Stimulated activated CD4-positive, alpha-beta T cell treated with anti-CD3 and anti-CD28 coated beads, Interleukin-1b, Interleukin-23, amount 100 ng/mL, for 24 hours (primary cell): ENCODE measurements at regions not wholly inside any gene's neighbourhood (a gene's known extent, or its start where the extent isn't known, plus 50 kb on each side); places are given as distances from the start of the nearest gene placed in this dataset.
"Not testable (repeated sequence)": the region's sequence is repeated elsewhere in the genome, so short reads cannot be mapped to it uniquely, and the experiment has no call there.

ENCODE experiments used
- DNase-seq, 4 experiments: peaks; one replicate each; pipeline ENCODE4 v3.0.0-alpha.2; 2020; ENCODE audit warnings: low read depth in 4 of 4, low spot score in 1 of 4

DNA sequence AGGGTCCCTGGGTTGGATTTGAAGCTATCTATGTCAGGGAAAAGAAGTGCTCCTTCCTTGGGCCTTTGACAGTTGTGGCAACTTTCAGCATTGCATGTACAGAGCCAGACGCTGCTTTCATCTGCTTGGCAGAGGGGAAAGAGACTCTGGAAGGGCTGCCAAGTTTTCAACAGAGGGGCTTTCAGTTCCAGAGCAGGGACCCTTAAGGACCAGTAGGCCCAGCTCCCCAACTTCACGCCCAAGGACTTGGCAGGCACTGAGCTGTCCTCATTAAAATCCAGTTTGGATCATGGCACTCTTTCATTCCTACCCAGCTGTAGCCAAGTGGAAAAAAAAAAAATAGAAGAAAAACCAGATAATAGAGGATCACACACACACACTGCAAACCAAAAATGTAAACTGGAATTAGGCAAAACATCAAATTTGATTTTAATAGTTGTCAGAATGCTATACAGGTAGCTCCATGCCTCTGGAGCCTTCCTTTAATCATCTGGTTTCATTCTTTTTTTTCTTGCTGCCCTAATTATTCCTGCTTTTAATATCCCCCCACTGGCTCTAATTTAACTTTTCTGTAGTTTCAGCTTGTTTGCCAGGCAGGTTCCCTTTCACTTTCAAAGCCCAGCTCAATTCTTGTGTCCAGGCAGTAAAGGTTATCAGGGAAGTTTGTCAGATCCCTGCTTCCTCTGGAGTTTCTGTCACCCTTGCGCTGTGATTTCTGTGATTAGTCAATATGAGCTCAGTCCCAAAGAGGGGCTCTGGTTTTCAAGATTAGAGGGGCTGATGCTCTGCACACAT, 702.6 kb upstream of the CDH8 start:
- DNase-seq: no peak

DNA sequence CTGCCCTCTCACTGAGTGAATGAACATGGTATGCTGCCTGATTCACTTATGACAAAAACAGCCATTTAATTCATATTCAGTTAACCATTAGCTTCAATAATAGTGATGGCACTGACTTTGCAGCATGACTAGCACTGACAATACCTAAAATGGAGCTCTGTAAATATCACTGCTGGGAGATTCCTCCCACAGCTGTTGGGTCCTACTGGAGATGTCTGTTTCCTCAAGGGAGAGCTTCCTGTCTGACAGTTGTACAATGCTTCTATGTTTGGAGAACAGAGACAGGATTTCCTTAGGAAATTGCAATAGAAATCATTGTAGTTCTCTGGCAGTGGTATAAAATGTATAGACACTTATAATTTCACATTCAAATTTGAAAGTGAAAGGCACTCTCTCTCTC, 695.9 kb upstream of the CDH8 start:
- no peak for DNase-seq

DNA sequence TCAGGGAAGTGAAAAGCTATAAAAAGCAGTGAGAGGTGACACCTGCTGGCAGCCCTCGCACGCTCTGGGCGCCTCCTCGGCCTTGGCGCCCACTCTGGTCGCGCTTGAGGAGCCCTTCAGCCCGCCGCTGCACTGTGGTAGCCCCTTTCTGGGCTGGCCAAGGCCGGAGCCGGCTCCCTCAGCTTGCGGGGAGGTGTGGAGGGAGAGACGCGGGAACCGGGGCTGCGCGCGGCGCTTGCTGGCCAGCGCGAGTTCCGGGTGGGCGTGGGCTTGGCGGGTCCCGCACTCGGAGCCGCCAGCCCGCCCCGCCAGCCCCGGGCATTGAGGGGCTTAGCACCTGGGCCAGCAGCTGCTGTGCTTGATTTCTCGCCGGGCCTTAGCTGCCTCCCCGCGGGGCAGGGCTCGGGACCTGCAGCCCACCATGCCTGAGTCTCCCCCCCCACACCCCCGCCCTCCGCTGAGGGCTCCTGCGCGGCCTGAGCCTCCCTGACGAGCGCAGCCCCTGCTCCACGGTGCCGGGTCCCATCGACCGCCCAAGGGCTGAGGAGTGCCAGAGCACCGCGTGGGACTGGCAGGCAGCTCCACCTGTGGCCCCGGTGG, 688.5 kb upstream of the CDH8 start:
- DNase-seq: not testable (repeated sequence)

DNA sequence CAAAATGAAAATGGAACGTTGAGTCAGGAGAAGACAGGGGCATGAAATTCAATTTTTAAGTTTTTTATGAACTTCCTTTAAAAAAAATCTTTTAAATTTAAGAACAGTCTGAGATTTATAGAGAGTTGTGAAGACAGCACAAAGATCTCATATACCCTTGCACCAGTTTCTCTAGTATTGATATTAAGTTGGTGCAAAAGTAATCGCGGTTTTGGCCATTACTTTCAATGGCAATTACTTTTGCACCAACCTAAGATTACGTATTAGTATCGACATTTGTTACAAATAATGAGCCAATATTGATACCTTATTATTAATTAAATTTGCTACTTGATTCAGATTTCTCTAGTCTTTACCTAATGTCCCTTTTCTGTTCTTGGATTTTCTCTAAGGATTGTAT, 684.4 kb upstream of the CDH8 start:
- no peak for DNase-seq

DNA sequence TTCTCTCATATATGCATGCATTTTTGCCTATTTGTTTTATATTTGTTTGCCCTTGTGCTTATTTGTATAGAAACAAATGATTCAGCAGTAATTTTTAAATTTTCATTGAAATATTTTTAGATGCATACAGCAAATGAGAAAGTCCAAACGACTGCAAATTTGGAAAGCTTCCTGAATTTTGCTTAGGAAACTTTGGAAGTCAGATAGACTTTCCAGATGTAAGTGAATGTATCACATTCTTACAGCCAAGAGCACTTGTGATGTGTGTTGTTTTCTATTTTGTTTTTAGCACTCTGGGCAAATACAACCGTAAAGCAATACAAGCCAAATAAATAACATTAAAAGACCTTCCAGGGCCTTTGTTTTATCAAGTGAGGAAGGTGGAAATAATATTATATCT, 680.8 kb upstream of the CDH8 start:
- DNase-seq: no peak

DNA sequence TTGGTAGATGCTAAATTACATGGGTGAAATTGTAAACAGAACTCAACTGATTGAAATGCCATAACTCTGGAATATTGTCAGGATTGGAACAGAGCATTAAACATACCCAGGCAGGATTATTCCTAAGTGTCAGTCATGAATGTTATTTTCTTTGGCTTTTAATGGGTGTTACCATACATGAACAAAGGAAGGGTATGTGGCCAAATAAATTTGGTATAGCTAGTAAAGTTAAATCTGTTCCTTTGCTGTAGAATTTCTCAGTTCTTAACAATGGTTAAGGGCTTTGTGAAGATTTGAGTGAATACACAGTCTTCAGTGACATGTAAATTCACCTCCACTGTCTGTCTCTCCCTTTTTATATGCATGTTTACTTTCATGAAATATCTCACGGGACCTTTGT, 679.5 kb upstream of the CDH8 start:
- no peak for DNase-seq

DNA sequence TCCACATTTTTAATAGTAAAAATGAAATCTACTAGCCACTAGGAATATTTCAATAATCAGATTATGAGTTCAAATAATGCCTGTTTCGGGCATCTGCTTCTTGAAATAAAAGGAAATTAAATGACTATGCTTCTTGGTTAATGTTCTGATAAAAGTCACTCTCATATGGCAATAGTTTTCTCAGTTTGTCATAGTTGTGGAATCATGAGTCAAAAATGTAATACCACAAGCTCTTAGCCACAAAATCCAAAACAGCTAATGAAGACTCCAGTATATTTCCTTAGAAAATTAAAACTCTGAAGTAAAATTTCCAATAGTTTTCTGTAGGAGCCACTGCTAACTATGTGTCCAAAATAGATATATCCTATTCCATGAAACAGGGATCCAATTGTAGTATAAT, 676.3 kb upstream of the CDH8 start:
- DNase-seq: no peak

DNA sequence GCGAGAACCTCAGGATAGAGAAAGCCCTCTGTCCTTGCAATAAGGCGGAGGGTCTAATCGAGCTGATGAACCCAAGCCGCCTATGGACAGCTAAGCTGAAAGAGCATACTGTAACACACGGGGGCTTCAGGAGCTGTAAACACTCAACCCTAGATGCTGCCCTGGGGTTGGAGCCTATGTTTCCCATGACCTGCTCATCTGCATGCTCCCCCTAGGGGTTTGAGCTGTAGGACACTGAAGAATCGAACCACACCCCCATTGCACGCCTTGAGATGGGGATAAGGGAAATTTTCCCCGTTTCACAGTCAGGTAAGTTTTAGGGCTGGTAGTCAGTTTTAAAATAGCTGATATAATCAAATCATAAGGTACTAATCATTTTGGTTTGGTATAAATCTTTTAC, 675.6 kb upstream of the CDH8 start:
- DNase-seq: no peak

DNA sequence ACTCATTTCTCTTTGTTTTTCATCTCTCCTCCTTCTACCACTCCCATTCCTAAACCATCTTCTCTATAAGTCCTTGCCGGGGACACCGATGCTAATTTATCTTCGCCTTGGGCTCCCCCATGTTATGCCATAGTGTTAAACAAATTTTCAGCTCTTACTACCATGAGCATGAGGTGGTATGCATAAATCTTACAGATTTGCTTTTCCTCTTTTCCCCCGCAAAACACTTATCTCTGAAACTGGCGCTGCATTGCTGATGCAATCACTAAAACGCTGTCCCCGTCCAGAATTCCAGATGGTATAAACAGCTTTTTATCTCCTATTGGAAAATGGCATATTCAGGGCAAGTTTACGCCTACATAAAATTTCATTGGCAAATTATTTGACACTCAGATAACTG, 673.6 kb upstream of the CDH8 start:
- DNase-seq: no peak

DNA sequence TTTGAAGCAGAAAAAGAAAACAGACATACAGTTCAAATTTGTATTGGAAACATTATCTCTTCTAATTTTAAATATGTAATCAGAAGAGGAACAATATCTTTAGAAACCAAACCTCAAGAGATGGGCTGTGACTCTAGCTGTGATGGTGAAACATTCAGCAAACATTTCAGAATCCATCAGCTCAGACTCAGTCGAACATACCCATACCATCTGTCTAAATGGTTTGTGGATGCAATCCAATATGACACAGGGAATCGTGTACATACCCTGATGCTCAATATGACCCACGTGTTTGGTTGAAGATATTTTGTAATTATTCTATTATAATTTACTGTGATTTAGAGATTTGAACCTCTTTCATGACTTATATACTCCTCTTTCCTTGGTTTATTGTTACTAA, 665.2 kb upstream of the CDH8 start:
- DNase-seq: no peak

DNA sequence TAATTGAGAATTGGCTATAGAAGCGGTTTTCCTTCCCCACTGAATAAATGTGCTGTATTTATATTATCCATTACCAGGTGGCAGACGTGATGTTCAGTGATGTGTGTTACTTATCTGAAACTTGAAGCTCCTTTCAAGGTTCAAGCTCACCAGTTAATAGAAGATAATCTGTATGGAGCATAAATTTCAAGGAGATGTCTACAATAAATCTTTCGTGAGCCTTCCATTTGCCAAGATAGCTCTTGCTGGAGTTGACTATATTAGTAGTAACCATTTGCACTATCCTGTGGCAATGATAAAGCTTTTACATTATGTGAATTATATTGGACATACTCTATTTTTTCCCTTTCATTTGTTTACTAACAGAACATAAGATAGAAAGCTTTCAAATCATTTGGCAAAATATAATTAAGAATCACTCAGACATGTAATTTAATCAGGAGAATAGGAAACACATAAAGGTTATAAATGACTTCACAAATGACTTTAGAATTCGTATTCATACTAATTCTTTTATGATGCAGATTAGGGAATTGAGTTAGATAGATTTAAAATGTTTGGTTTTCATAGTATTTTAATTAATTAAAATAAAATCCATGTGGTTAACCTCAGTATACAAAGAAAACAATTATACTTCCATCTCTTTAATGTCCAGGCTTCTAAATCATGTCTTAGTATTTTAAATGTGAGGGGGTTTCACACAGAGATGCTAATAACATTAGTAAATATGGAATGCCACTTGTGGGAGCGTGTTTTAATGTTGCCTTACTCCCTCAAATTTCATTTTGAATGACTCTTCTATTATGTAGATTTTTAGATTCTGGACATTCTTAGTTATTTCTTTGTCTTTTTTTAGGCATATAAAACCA, 664.4 kb upstream of the CDH8 start:
- no peak for DNase-seq

DNA sequence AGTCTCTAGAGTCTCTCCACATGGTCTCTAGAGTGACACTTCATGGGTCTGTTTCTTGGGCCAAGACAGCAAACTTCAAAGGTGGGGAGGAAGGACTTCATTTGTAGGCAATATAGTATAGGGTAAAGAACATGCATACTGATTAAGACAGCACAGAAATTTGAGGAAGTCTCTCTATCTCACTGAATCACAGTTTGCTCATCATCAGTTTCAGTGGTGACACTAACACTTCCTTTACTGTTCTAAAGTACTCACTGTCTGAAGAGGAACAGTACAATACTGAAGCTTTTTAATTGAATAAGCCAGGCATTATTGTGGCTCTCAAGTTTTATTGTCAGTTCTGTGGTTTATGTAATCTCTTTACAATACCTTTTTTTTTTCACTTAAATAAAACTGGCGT, 656.4 kb upstream of the CDH8 start:
- DNase-seq: no peak

DNA sequence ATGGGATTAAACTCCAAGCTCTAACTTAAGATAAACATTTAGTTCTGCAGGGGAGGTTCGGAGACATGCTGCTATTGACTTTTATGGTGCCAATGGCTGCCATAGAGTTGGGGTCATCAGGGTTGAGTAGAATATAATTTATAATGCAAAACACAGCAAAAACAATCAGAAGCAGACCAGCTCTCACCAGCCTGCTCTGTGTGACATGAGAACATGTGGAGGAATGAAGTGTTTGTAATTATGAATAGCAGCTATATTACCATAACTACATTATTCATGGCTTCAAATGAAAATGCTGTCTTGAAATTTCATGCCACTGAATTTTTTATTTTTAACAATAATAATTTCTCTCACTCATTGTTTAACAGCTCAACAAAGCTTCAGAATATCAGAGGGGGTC, 645.6 kb upstream of the CDH8 start:
- no peak for DNase-seq

DNA sequence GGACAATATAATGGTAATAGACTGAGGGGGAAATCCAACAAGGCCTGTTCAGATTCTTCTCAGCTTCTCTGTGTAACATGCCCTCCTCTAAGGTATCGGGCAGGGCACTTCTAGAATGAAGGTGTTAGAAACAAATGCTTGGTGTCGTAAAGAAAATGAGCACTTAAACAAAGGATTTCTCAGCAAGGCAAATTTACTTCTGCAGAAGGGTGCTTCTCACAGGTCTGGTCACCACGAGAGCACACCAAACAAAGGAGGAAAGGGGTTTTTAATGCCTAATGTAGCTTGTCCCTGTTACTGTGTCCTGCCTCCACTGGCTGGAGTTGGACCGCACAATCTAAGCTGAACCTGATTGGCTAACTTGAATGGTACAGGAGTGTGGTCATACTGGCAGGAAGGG, 642.6 kb upstream of the CDH8 start:
- no peak for DNase-seq

DNA sequence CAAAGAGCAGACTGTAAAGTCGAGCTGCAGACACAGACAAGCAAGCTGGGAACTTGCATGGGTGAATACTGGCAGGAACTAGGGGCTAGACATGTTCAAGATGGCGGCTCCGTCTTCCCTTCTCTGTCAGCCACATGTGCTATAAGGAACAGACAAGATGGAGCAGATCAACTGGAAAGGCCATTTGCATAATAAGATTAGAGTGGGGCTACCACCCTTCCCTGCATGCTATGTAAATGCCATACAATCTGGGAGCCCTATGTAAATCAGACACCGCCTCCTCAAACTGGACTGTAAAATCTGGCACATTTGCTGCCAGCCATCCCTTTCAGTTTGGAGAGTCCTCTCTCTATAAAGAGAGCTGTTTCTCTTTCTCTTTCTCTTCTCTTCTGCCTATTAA, 640.1 kb upstream of the CDH8 start:
- no peak for DNase-seq

DNA sequence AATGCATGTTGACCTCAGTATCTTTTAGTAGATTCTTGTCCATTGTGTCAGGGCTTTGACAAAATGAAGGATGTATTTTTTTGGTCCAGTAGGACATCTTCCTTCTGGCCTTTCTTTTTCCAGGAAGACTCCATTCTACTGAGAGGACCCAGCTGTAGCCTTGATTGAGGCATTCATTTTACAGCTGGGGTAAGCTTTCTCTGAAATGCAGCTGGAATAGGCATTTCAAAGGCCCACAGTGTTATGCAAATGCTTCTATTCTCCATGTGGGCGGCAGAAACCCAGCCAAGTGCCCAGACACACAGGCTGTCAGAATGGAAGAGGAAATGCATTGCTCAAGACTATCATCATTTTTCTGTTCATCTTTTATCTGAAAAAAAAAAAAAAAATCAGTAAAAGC, 629.0 kb upstream of the CDH8 start:
- DNase-seq: no peak

DNA sequence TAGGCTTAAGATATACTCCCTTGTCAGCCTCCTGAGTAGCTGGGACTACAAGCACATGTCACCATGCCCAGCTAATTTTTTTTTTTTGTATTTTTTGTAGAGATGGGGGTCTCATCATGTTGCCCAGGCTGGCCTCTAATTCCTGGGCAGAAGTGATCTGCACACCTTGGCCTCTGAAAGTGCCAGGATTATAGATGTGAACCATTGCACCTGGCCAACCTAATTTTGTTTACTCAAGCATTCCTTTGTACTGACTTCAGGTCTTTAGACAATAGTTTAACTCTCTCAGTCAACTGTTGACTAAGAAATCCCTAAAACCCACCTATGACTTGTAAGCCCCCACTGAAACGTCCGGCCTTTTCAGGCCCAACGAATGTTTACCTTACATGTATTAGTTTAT, 628.3 kb upstream of the CDH8 start:
- no peak for DNase-seq

DNA sequence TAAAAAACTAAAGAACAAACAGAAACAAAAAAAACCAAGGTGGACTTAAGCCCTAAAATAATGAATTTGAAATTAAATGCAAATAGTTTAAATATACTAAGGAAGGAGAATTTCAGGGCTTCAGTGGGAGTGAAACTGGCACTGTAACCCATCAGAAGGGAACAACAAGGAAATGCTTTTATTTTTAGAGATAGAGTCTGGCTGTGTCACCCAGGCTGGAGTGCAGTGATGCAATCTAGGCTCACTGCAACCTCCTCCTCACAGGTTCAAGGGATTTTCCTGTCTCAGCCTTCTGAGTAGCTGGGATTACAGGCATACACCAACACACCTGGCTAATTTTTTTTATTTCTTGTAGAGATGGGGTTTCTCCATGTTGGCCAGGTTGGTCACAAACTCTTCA, 625.2 kb upstream of the CDH8 start:
- no peak for DNase-seq

DNA sequence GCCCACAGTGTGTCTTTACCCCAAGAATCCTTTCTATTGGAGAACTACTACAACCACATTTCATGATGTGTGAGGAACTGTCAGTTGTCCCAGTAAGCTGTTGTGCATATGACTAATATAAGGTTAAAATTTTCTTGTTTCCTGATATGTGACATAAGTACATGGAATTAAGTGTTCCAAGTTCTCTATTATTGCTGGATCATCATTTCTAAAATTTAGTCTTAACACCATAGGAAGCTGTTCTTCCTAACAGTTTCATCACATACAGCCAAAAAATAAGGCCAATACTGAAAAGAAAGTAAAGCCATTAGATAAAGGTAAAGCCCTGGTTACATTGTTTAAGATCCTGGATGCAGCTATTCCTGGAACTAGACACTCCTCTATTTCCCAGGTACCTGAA, 620.9 kb upstream of the CDH8 start:
- no peak for DNase-seq

DNA sequence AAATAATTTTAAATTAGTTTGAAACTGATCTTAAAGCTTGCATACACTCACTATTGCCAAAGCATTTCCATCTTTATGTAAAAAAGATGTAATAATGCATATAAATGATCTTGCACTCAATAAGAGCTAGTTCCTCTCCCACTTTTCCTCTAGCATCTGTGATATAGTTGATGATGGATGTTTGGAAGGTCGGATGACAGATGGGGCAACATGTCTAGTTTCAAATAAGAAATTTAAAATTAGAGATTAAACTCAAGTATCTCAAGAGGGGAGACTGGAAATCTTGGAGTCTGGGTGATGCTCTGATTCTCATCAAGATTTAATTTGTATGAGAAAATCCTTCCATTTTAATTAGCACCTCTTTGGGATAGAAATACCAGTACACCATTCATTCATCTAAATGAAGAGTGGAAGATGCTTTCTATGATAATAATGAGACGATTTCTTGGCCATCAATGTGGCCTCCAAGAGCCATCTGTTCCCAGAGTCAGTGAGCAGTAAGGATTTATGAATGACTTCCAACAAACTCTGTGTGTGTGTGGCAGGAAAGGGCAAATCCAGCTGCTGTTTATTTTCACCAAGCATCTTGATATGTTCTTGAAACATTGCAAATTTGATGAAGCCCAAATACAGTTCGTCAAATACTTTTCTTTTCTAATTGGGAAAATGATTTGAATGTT, 616.3 kb upstream of the CDH8 start:
- DNase-seq: no peak

DNA sequence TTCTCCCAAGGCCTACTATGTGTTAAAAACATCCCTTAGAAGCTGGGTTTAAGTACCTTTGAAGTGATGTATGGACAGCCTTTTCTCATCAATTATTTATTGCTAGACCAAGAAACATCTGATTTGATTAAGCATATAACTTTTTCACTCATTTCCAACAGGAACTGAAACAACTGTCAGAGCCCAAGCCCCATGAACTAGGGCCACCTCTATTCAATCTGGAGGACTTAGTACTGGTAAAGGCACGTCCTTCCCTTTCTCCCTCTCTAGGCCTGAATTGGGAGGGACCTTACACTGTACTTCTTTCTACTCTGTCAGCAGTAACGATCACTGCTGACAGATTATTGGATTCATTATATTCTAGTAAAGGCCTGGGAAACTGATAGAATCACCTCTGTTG, 612.0 kb upstream of the CDH8 start:
- DNase-seq: no peak
